BE2C (cell line): ENCODE measurements at regions not wholly inside any gene's neighbourhood (a gene's known extent, or its start where the extent isn't known, plus 50 kb on each side); places are given as distances from the start of the nearest gene placed in this dataset.

Experiments used
- DNase-seq: peaks from one replicate; pipeline ENCODE4 v3.0.0-alpha.2; 2020
- H3K27me3 ChIP-seq: fragments of 250-450 bp; sonication (Bioruptor Pico); 2 replicates; pipeline ENCODE4 v1.5.1; 2020; ENCODE audit warnings: mild to moderate bottlenecking
- H3K36me3 ChIP-seq: fragments of 250-450 bp; sonication (Bioruptor Pico); 2 replicates; pipeline ENCODE4 v1.5.1; 2020; ENCODE audit warnings: mild to moderate bottlenecking
- H3K4me1 ChIP-seq: fragments of 250-450 bp; sonication (Bioruptor Pico); 2 replicates; pipeline ENCODE4 v1.5.1; 2020
- H3K4me3 ChIP-seq: 2 replicates; pipeline ENCODE4 v1.5.1; 2011; ENCODE audit warnings: low read depth, low read length
- H3K9me3 ChIP-seq: fragments of 250-450 bp; sonication (Bioruptor Pico); 2 replicates; pipeline ENCODE4 v1.5.1; 2020
- CTCF ChIP-seq: IDR thresholded peaks from 2 replicates; pipeline ENCODE4 v1.5.1; 2012; ENCODE audit warnings: mild to moderate bottlenecking, low read depth, low read length

- DNase-seq: no peak
- H3K27me3 ChIP-seq: no peaks in the 10 kb centered on the region
- no peak overlapping the region for H3K4me3 ChIP-seq
- no peaks in the 10 kb centered on the region for H3K9me3 ChIP-seq
- peaks cover 6% of the 10 kb centered on the region; the same call in 1 of the 2 replicates for H3K4me1 ChIP-seq
- no peaks in the 10 kb centered on the region for H3K36me3 ChIP-seq
- TF ChIP-seq CTCF: no peak
Measured at GRCh38 chr17:71649941-71650350, 470.9 kb upstream of the SOX9 start.

- Histone ChIP-seq H3K4me1 (no peaks in the 10 kb centered on the region; the same call in 1 of the 2 replicates), H3K9me3 (no peaks in the 10 kb centered on the region), H3K4me3 (no peak overlapping the region), H3K36me3 (no peaks in the 10 kb centered on the region), H3K27me3 (no peaks in the 10 kb centered on the region)
- no peak for TF ChIP-seq CTCF
- DNase-seq: no peak
Measured at GRCh38 chr17:71655542-71655941, 465.3 kb upstream of the SOX9 start.

- Histone ChIP-seq H3K9me3 (no peaks in the 10 kb centered on the region), H3K36me3 (no peaks in the 10 kb centered on the region), H3K4me3 (no peak overlapping the region), H3K27me3 (no peaks in the 10 kb centered on the region), H3K4me1 (no peaks in the 10 kb centered on the region)
- DNase-seq: no peak
- no peak for TF ChIP-seq CTCF
Measured at GRCh38 chr17:71656964-71657858, 463.6 kb upstream of the SOX9 start.

GRCh38 chr17:71658996-71659395 lies 461.8 kb upstream of the SOX9 start:
- no peaks in the 10 kb centered on the region for H3K27me3 ChIP-seq
- no peaks in the 10 kb centered on the region for H3K4me1 ChIP-seq
- H3K9me3 ChIP-seq: no peaks in the 10 kb centered on the region
- H3K4me3 ChIP-seq: no peak overlapping the region
- DNase-seq: no peak
- TF ChIP-seq CTCF: no peak
- no peaks in the 10 kb centered on the region for H3K36me3 ChIP-seq

GRCh38 chr17:71664861-71665260 lies 456.0 kb upstream of the SOX9 start:
- Histone ChIP-seq H3K4me3 (no peak overlapping the region), H3K9me3 (no peaks in the 10 kb centered on the region), H3K36me3 (no peaks in the 10 kb centered on the region), H3K4me1 (no peaks in the 10 kb centered on the region), H3K27me3 (no peaks in the 10 kb centered on the region)
- DNase-seq: no peak
- TF ChIP-seq CTCF: no peak

GRCh38 chr17:71666047-71666446 lies 454.8 kb upstream of the SOX9 start:
- H3K4me3 ChIP-seq: no peak overlapping the region
- no peaks in the 10 kb centered on the region for H3K9me3 ChIP-seq
- H3K36me3 ChIP-seq: no peaks in the 10 kb centered on the region
- no peak for DNase-seq
- H3K4me1 ChIP-seq: no peaks in the 10 kb centered on the region
- TF ChIP-seq CTCF: no peak
- H3K27me3 ChIP-seq: no peaks in the 10 kb centered on the region
